ENCODE measurements at regions not wholly inside any gene's neighbourhood (a gene's known extent, or its start where the extent isn't known, plus 50 kb on each side); places are given as distances from the start of the nearest gene placed in this dataset.
"Not testable (repeated sequence)": the region's sequence is repeated elsewhere in the genome, so short reads cannot be mapped to it uniquely, and the experiment has no call there.

- peak; percentile 15 for DNase-seq (ENCODE audit: low read depth)
These were observed 68.4 kb downstream of the ANXA1 start for GRCh38 chr9:73219985-73220626.

- DNase-seq (ENCODE audit: low read depth): no peak
These were observed 71.9 kb downstream of the ANXA1 start for GRCh38 chr9:73223594-73223993.

GRCh38 chr9:73229543-73229942, 77.9 kb downstream of the ANXA1 start:
- no peak for DNase-seq (ENCODE audit: low read depth)

- DNase-seq (ENCODE audit: low read depth): no peak
These were observed 78.6 kb downstream of the ANXA1 start for GRCh38 chr9:73230251-73230650.

GRCh38 chr9:73231203-73231602, 79.5 kb downstream of the ANXA1 start:
- DNase-seq (ENCODE audit: low read depth): no peak

GRCh38 chr9:73233359-73234007, 81.8 kb downstream of the ANXA1 start:
- no peak for DNase-seq (ENCODE audit: low read depth)

GRCh38 chr9:73234008-73234360, 82.3 kb downstream of the ANXA1 start:
- DNase-seq (ENCODE audit: low read depth): no peak

- DNase-seq (ENCODE audit: low read depth): no peak
These were observed 85.5 kb downstream of the ANXA1 start for GRCh38 chr9:73237140-73237539.

GRCh38 chr9:73239570-73240265, 88.1 kb downstream of the ANXA1 start:
- DNase-seq (ENCODE audit: low read depth): no peak

GRCh38 chr9:73243078-73243477, 91.4 kb downstream of the ANXA1 start:
- no peak for DNase-seq (ENCODE audit: low read depth)

GRCh38 chr9:73259086-73259696, 107.5 kb downstream of the ANXA1 start:
- no peak for DNase-seq (ENCODE audit: low read depth)

GRCh38 chr9:73260506-73260905, 108.8 kb downstream of the ANXA1 start:
- DNase-seq (ENCODE audit: low read depth): no peak

- no peak for DNase-seq (ENCODE audit: low read depth)
These were observed 113.0 kb downstream of the ANXA1 start for GRCh38 chr9:73264631-73265030.

- DNase-seq (ENCODE audit: low read depth): no peak
These were observed 114.2 kb downstream of the ANXA1 start for GRCh38 chr9:73265876-73266275.

GRCh38 chr9:73269430-73270101, 117.9 kb downstream of the ANXA1 start:
- no peak for DNase-seq (ENCODE audit: low read depth)

- DNase-seq (ENCODE audit: low read depth): no peak
These were observed 119.5 kb downstream of the ANXA1 start for GRCh38 chr9:73270967-73271721.

- DNase-seq (ENCODE audit: low read depth): no peak
These were observed 128.4 kb downstream of the ANXA1 start for GRCh38 chr9:73280113-73280512.

- no peak for DNase-seq (ENCODE audit: low read depth)
These were observed 132.7 kb downstream of the ANXA1 start for GRCh38 chr9:73284377-73284776.

GRCh38 chr9:73294336-73294735, 142.7 kb downstream of the ANXA1 start:
- no peak for DNase-seq (ENCODE audit: low read depth)

GRCh38 chr9:73325983-73326382, 174.3 kb downstream of the ANXA1 start:
- no peak for DNase-seq (ENCODE audit: low read depth)

- DNase-seq (ENCODE audit: low read depth): no peak
These were observed 175.5 kb downstream of the ANXA1 start for GRCh38 chr9:73327149-73327548.

GRCh38 chr9:73337182-73337581, 185.5 kb downstream of the ANXA1 start:
- DNase-seq (ENCODE audit: low read depth): not testable (repeated sequence)
